A549 (cell line): ENCODE measurements at regions not wholly inside any gene's neighbourhood (a gene's known extent, or its start where the extent isn't known, plus 50 kb on each side); places are given as distances from the start of the nearest gene placed in this dataset.

ENCODE experiments used
- ATAC-seq, 2 experiments: fragments of 200-7000 bp in 1 of 2; fragments of >200 bp in 1 of 2; cut with Nextera tagmentation in 1 of 2; cut with Tn5 transposase in 1 of 2; 3 replicates each; pipeline versions ENCODE4 v1.8.0 to v1.9.1; 2018 to 2020; ENCODE audit warnings: mild to moderate bottlenecking in 1 of 2, moderate library complexity in 1 of 2
- CTCF ChIA-PET: fragments of 300-600 bp; sonication (Branson Sonifier 250); formaldehyde crosslinking; extraction: SDS; loops from one replicate; lab custom pipeline; 2021; ENCODE audit warnings: antibody characterized with exemption, inconsistent platforms; lab: Yijun Ruan, JAX
- POLR2A ChIA-PET: fragments of 350-600 bp; formaldehyde crosslinking; extraction: SDS; loops from one replicate; lab custom pipeline; 2021; ENCODE audit warnings: antibody characterized with exemption, inconsistent platforms; lab: Yijun Ruan, JAX
- DNase-seq, 2 experiments: peaks; one replicate each; pipeline versions ENCODE4 v3.0.0 to v3.0.0-alpha.2; 2011 to 2016; ENCODE audit warnings: low read depth in 1 of 2, low spot score in 1 of 2
- FAIRE-seq: peaks from 2 replicates; lab custom pipeline; 2011; peaks lifted over from hg19 to GRCh38; lab: Jason Lieb, UNC
- H3K27ac ChIP-seq, 2 experiments: fragments of >200 bp; sonication (Bioruptor Twin); formaldehyde crosslinking; 3 replicates each; pipeline ENCODE4 v1.5.1; 2016 to 2017
- H3K4me1 ChIP-seq: fragments of >200 bp; sonication (Bioruptor Twin); formaldehyde crosslinking; 3 replicates; pipeline ENCODE4 v1.6.1; 2016
- H3K4me2 ChIP-seq: fragments of >200 bp; sonication (Bioruptor Twin); formaldehyde crosslinking; 3 replicates; pipeline ENCODE4 v1.6.1; 2016
- H3K4me3 ChIP-seq: fragments of >200 bp; sonication (Bioruptor Twin); formaldehyde crosslinking; 3 replicates; pipeline ENCODE4 v1.5.1; 2016
- H3K9me3 ChIP-seq: fragments of >200 bp; sonication (Bioruptor Twin); formaldehyde crosslinking; 3 replicates; pipeline ENCODE4 v1.6.1; 2016
- CBX8 ChIP-seq: fragments of 200-600 bp; sonication (generic); IDR thresholded peaks from 2 replicates; pipeline ENCODE4 v1.6.1; 2016
- CEBPB ChIP-seq, 2 experiments: fragments of >200 bp in 1 of 2; sonication (Bioruptor Twin) in 1 of 2; formaldehyde crosslinking in 1 of 2; IDR thresholded peaks; 2 replicates each; pipeline ENCODE4 v1.6.1; 2012 to 2016
- CHD2 ChIP-seq: fragments of 150-350 bp; IDR thresholded peaks from 2 replicates; pipeline ENCODE4 v1.6.1; 2014; ENCODE audit warnings: low read length; ENCODE audit not compliant: partially characterized antibody
- EHF ChIP-seq: fragments of 250-450 bp; sonication (Bioruptor Pico); IDR thresholded peaks from 2 replicates; pipeline ENCODE4 v1.5.0; 2020; ENCODE audit warnings: mild to moderate bottlenecking
- KDM1A ChIP-seq: fragments of 200-600 bp; sonication (generic); IDR thresholded peaks from 2 replicates; pipeline ENCODE4 v1.6.1; 2016; ENCODE audit warnings: low read depth, mild to moderate bottlenecking
- MAZ ChIP-seq: fragments of 150-350 bp; IDR thresholded peaks from 2 replicates; pipeline ENCODE4 v1.6.1; 2014; ENCODE audit warnings: antibody characterized with exemption, low read depth, low read length, borderline replicate concordance
- MYC ChIP-seq: IDR thresholded peaks from 2 replicates; pipeline ENCODE4 v1.6.1; 2012; ENCODE audit warnings: mild to moderate bottlenecking, inconsistent platforms, low read length, improper control_type of control experiment, borderline replicate concordance
- NPAS2 ChIP-seq: fragments of 250-450 bp; sonication (Bioruptor Pico); IDR thresholded peaks from 2 replicates; pipeline ENCODE4 v1.8.0; 2022; ENCODE audit warnings: mild to moderate bottlenecking, moderate library complexity, borderline replicate concordance
- PHF8 ChIP-seq: fragments of 200-600 bp; sonication (generic); IDR thresholded peaks from 2 replicates; pipeline ENCODE4 v1.6.1; 2016; ENCODE audit warnings: low read depth, mild to moderate bottlenecking, antibody characterized with exemption, moderate library complexity, borderline replicate concordance
- RARB ChIP-seq: fragments of 250-450 bp; sonication (Bioruptor Pico); IDR thresholded peaks from 2 replicates; pipeline ENCODE4 v1.8.0; 2021; ENCODE audit warnings: mild to moderate bottlenecking, moderate library complexity
- RCOR1 ChIP-seq: fragments of 150-350 bp; IDR thresholded peaks from 2 replicates; pipeline ENCODE4 v1.6.1; 2014; ENCODE audit warnings: antibody characterized with exemption, low read length, low read depth
- RFX5 ChIP-seq: fragments of 450-650 bp; IDR thresholded peaks from 2 replicates; pipeline ENCODE4 v1.7.1; 2014; ENCODE audit warnings: antibody characterized with exemption, mild to moderate bottlenecking, moderate library complexity
- SMC3 ChIP-seq: fragments of >200 bp; sonication (Bioruptor Twin); formaldehyde crosslinking; IDR thresholded peaks from 3 replicates; pipeline ENCODE4 v1.6.1; 2018; ENCODE audit warnings: inconsistent platforms
- TP53 ChIP-seq: fragments of 250-450 bp; sonication (Bioruptor Pico); IDR thresholded peaks from 2 replicates; pipeline ENCODE4 v1.5.0; 2021; ENCODE audit warnings: mild to moderate bottlenecking, moderate library complexity
- ZC3H11A ChIP-seq: fragments of 450-650 bp; IDR thresholded peaks from 2 replicates; pipeline ENCODE4 v1.6.1; 2014; ENCODE audit warnings: antibody characterized with exemption, mild to moderate bottlenecking
- ZFP36 ChIP-seq: fragments of 450-650 bp; IDR thresholded peaks from 2 replicates; pipeline ENCODE4 v1.6.1; 2014; ENCODE audit warnings: borderline replicate concordance; ENCODE audit not compliant: partially characterized antibody
- ZSCAN20 ChIP-seq: fragments of 250-450 bp; sonication (Bioruptor Pico); IDR thresholded peaks from 2 replicates; pipeline ENCODE4 v1.8.0; 2022; ENCODE audit warnings: mild to moderate bottlenecking, moderate library complexity
- WGBS: methylation state at CpG from one replicate; pipeline ENCODE4 v1.1.6; 2017; ENCODE audit errors: missing lambda C conversion rate; 5-methylcytosine and 5-hydroxymethylcytosine counted together
- TF ChIP-seq, protein P1 (sequence below): fragments of >200 bp; sonication (Bioruptor Twin); formaldehyde crosslinking; IDR thresholded peaks from 3 replicates; pipeline ENCODE4 v1.5.1; 2016
- TF ChIP-seq, protein P2 (sequence below): fragments of >200 bp; sonication (Bioruptor Twin); formaldehyde crosslinking; IDR thresholded peaks from 2 replicates; pipeline ENCODE4 v1.6.1; 2016
- TF ChIP-seq, protein P3 (sequence below): IDR thresholded peaks from 2 replicates; pipeline ENCODE4 v1.6.1; 2012
- TF ChIP-seq, protein P4 (sequence below): fragments of 250-450 bp; sonication (Bioruptor Pico); IDR thresholded peaks from 2 replicates; pipeline ENCODE4 v1.5.0; 2020; ENCODE audit warnings: low read depth, mild to moderate bottlenecking, moderate library complexity
- TF ChIP-seq, protein P5 (sequence below): IDR thresholded peaks from 2 replicates; pipeline ENCODE4 v1.6.1; 2012; ENCODE audit warnings: low read depth, borderline replicate concordance

DNA sequence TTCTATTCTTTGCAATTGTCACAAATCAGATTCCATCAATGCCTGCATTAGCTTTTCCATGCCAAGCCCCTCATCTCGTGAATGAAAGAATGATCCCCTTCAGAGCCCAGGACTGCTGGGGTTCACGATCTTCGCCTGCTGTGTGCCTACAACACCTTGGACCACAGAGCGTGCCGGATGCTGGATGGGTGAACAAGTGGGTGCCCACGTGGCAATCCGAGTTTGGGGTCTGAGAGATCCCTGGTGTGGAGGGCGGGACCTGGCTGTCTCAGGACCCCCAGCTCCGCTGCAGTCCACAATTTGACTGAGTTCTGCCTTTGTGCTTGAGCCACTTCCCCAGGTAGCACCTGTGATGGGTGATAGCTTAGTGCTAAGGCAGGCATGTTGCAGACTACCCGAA lies 317.0 kb downstream of the GALR1 start:
- Histone ChIP-seq H3K27ac (no peak overlapping the region), H3K4me1 (no peaks in the 10 kb centered on the region), H3K4me2 (no peak overlapping the region), H3K4me3 (no peak overlapping the region), H3K9me3 (no peaks in the 10 kb centered on the region)
- CTCF ChIA-PET = no interaction called here
- 17% methylated on average over 7 of the region's 10 CpGs for WGBS
- no peak for ATAC-seq
- POLR2A ChIA-PET = no interaction called here
- no peak for DNase-seq
- TF ChIP-seq CBX8 (no peak), KDM1A (no peak), RARB (CRISPR knock-in tag) (no peak), PHF8 (no peak), NPAS2 (CRISPR knock-in tag) (no peak), TP53 (no peak), EHF (CRISPR knock-in tag) (no peak), CEBPB (IDR thresholded peaks at IDR 0.05) (no peak), RFX5 (no peak), ZSCAN20 (no peak), ZFP36 (no peak), CHD2 (no peak), ZC3H11A (no peak), MYC (no peak), MAZ (no peak)
- TF ChIP-seq, protein P1, sequence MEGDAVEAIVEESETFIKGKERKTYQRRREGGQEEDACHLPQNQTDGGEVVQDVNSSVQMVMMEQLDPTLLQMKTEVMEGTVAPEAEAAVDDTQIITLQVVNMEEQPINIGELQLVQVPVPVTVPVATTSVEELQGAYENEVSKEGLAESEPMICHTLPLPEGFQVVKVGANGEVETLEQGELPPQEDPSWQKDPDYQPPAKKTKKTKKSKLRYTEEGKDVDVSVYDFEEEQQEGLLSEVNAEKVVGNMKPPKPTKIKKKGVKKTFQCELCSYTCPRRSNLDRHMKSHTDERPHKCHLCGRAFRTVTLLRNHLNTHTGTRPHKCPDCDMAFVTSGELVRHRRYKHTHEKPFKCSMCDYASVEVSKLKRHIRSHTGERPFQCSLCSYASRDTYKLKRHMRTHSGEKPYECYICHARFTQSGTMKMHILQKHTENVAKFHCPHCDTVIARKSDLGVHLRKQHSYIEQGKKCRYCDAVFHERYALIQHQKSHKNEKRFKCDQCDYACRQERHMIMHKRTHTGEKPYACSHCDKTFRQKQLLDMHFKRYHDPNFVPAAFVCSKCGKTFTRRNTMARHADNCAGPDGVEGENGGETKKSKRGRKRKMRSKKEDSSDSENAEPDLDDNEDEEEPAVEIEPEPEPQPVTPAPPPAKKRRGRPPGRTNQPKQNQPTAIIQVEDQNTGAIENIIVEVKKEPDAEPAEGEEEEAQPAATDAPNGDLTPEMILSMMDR = no peak
- TF ChIP-seq, protein P2, sequence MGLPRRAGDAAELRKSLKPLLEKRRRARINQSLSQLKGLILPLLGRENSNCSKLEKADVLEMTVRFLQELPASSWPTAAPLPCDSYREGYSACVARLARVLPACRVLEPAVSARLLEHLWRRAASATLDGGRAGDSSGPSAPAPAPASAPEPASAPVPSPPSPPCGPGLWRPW = no peak
- TF ChIP-seq, protein P3, sequence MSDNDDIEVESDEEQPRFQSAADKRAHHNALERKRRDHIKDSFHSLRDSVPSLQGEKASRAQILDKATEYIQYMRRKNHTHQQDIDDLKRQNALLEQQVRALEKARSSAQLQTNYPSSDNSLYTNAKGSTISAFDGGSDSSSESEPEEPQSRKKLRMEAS = no peak
- TF ChIP-seq, protein P4, sequence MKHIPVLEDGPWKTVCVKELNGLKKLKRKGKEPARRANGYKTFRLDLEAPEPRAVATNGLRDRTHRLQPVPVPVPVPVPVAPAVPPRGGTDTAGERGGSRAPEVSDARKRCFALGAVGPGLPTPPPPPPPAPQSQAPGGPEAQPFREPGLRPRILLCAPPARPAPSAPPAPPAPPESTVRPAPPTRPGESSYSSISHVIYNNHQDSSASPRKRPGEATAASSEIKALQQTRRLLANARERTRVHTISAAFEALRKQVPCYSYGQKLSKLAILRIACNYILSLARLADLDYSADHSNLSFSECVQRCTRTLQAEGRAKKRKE (CRISPR knock-in tag) = no peak
- TF ChIP-seq, protein P5, sequence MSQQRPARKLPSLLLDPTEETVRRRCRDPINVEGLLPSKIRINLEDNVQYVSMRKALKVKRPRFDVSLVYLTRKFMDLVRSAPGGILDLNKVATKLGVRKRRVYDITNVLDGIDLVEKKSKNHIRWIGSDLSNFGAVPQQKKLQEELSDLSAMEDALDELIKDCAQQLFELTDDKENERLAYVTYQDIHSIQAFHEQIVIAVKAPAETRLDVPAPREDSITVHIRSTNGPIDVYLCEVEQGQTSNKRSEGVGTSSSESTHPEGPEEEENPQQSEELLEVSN = no peak
- no peak for FAIRE-seq

DNA sequence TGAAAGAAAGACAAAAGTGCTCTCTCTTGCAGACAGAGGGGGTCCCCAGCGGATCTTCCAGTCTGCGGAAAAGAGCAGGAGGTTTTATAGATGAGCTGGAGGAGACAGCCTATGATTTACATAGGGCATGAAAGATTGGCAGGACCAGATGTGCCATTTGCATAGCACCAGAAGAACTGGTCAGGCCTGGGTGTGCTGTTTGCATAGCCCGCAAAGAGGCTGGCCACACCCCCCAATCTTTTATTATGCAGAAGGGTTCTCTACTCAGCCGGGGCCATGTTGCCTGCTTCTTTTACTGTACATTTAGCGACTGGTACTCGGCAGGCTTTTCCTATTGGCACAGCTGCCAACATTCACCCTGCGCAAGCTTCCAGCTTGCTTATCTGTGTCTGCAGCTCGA lies 317.6 kb downstream of the GALR1 start:
- FAIRE-seq (no peak), ATAC-seq (no peak), DNase-seq (no peak)
- no peaks in the 10 kb centered on the region for H3K9me3 ChIP-seq
- POLR2A ChIA-PET = no interaction called here
- 34% methylated on average over 8 of the region's 8 CpGs for WGBS
- H3K4me3 ChIP-seq = no peak overlapping the region
- TF ChIP-seq, protein P2 = no peak
- TF ChIP-seq CHD2 = no peak
- no peak for TF ChIP-seq MYC
- no peak for TF ChIP-seq MAZ
- TF ChIP-seq SMC3 = no peak
- TF ChIP-seq, protein P4 (CRISPR knock-in tag) = no peak
- no peak for TF ChIP-seq CEBPB (IDR thresholded peaks at IDR 0.05)
- no peak for TF ChIP-seq RCOR1
- TF ChIP-seq, all 56 proteins: peak for 0
- CTCF ChIA-PET = no interaction called here
- no peak overlapping the region for H3K4me2 ChIP-seq
- H3K27ac ChIP-seq = no peak overlapping the region
- no peaks in the 10 kb centered on the region for H3K4me1 ChIP-seq
